SK-N-SH (cell line): ENCODE measurements at regions not wholly inside any gene's neighbourhood (a gene's known extent, or its start where the extent isn't known, plus 50 kb on each side); places are given as distances from the start of the nearest gene placed in this dataset.

Experiments used
- CTCF ChIA-PET: fragments of 300-600, 350-600 bp; formaldehyde crosslinking; extraction: SDS; loops from one replicate; lab custom pipeline; 2021; lab: Yijun Ruan, JAX
- POLR2A ChIA-PET: fragments of 350-600 bp; sonication (Branson Sonifier 250); formaldehyde crosslinking; extraction: SDS; loops from one replicate; lab custom pipeline; 2020; ENCODE audit warnings: antibody characterized with exemption, inconsistent platforms; lab: Yijun Ruan, JAX
- DNase-seq: peaks from one replicate; pipeline ENCODE4 v3.0.0; 2012
- H2AFZ ChIP-seq: fragments of 200-600 bp; sonication (generic); 2 replicates; pipeline ENCODE4 v1.8.1; 2016; ENCODE audit warnings: antibody characterized with exemption, mild to moderate bottlenecking, low read depth
- H3F3A ChIP-seq: fragments of 200-600 bp; sonication (generic); replicated peaks from 2 replicates; pipeline ENCODE3; 2016; ENCODE audit warnings: antibody characterized with exemption, mild to moderate bottlenecking; ENCODE audit not compliant: insufficient read depth
- H3K27ac ChIP-seq, 2 experiments: fragments of 200-500 bp in 1 of 2; fragments of 200-600 bp in 1 of 2; sonication (Bioruptor generic) in 1 of 2; sonication (generic), shearing (Covaris generic) in 1 of 2; 2 replicates each; pipeline versions ENCODE4 v1.5.1 to v1.6.1; 2014 to 2016; ENCODE audit warnings: low read depth in 2 of 2, inconsistent platforms in 1 of 2, low read length in 1 of 2, mild to moderate bottlenecking in 1 of 2, mixed read lengths in 1 of 2
- H3K27me3 ChIP-seq: fragments of 200-600 bp; sonication (generic), shearing (Covaris generic); 2 replicates; pipeline ENCODE4 v1.6.1; 2016; ENCODE audit warnings: mixed run types; ENCODE audit not compliant: insufficient read depth
- H3K36me3 ChIP-seq, 2 experiments: fragments of 200-500 bp in 1 of 2; fragments of 200-600 bp in 1 of 2; sonication (Bioruptor generic) in 1 of 2; sonication (generic) in 1 of 2; replicated peaks in 1 of 2; 2 replicates each; pipeline versions ENCODE3 to v1.5.1; 2014 to 2016; ENCODE audit warnings: low read length in 1 of 2, mild to moderate bottlenecking in 1 of 2; ENCODE audit not compliant: insufficient read depth in 2 of 2, control insufficient read depth in 1 of 2
- H3K4me1 ChIP-seq, 2 experiments: fragments of 200-500 bp in 1 of 2; fragments of 200-600 bp in 1 of 2; sonication (Bioruptor generic) in 1 of 2; sonication (generic), shearing (Covaris generic) in 1 of 2; 2 replicates each; pipeline versions ENCODE4 v1.5.1 to v1.6.1; 2014 to 2016; ENCODE audit warnings: low read depth in 1 of 2, low read length in 1 of 2, mixed run types in 1 of 2; ENCODE audit not compliant: insufficient read depth in 2 of 2, control insufficient read depth in 1 of 2
- H3K4me2 ChIP-seq: fragments of 200-600 bp; sonication (generic), shearing (Covaris generic); 2 replicates; pipeline ENCODE4 v1.6.1; 2017; ENCODE audit warnings: mixed run types
- H3K4me3 ChIP-seq, 2 experiments: fragments of 200-500 bp in 1 of 2; fragments of 200-600 bp in 1 of 2; sonication (Bioruptor generic) in 1 of 2; sonication (generic), shearing (Covaris generic) in 1 of 2; 2 replicates each; pipeline versions ENCODE4 v1.5.1 to v1.8.1; 2014 to 2016; ENCODE audit warnings: low read depth in 2 of 2, inconsistent platforms in 1 of 2, low read length in 1 of 2, mild to moderate bottlenecking in 1 of 2, mixed read lengths in 1 of 2, moderate library complexity in 1 of 2
- H3K79me2 ChIP-seq: fragments of 200-600 bp; sonication (generic); 2 replicates; pipeline ENCODE4 v1.8.1; 2017; ENCODE audit warnings: mild to moderate bottlenecking; ENCODE audit not compliant: insufficient read depth
- H3K9ac ChIP-seq: fragments of 200-600 bp; sonication (generic); 2 replicates; pipeline ENCODE4 v1.6.1; 2017; ENCODE audit warnings: mixed run types
- H3K9me2 ChIP-seq: fragments of 200-600 bp; sonication (generic); 2 replicates; pipeline ENCODE4 v1.6.1; 2017; ENCODE audit warnings: mixed run types
- H3K9me3 ChIP-seq: fragments of 200-600 bp; sonication (generic); 2 replicates; pipeline ENCODE4 v1.6.1; 2017; ENCODE audit warnings: mixed run types, mild to moderate bottlenecking, moderate library complexity
- H4K20me1 ChIP-seq: fragments of 200-600 bp; sonication (generic); 2 replicates; pipeline ENCODE4 v1.6.1; 2017; ENCODE audit warnings: mild to moderate bottlenecking, mixed run types; ENCODE audit not compliant: insufficient read depth
- CTCF ChIP-seq: fragments of 200-600 bp; sonication (generic); IDR thresholded peaks from 2 replicates; pipeline ENCODE4 v1.6.1; 2017; ENCODE audit warnings: antibody characterized with exemption, mild to moderate bottlenecking, moderate library complexity
- EP300 ChIP-seq, 2 experiments: IDR thresholded peaks; 2 replicates each; pipeline versions ENCODE4 v1.4.0 to v1.6.1; 2012; ENCODE audit warnings: borderline replicate concordance in 1 of 2, low read depth in 1 of 2, low read length in 1 of 2
- EZH2phosphoT487 ChIP-seq: fragments of 200-600 bp; sonication (generic); IDR thresholded peaks from 2 replicates; pipeline ENCODE4 v1.6.1; 2017; ENCODE audit warnings: low read depth, mixed run types, mild to moderate bottlenecking, antibody characterized with exemption, moderate library complexity, borderline replicate concordance
- FOXJ3 ChIP-seq: sonication (generic); formaldehyde crosslinking; IDR thresholded peaks from 2 replicates; pipeline ENCODE4 v1.5.1; 2020; ENCODE audit warnings: mild to moderate bottlenecking, missing genetic modification reagents
- FOXM1 ChIP-seq: IDR thresholded peaks from 2 replicates; pipeline ENCODE4 v1.4.0; 2012; ENCODE audit warnings: low read depth, mild to moderate bottlenecking
- GABPA ChIP-seq: IDR thresholded peaks from 2 replicates; pipeline ENCODE4 v1.4.0; 2012; ENCODE audit warnings: low read depth, mild to moderate bottlenecking
- GATA2 ChIP-seq: sonication (generic); formaldehyde crosslinking; IDR thresholded peaks from 2 replicates; pipeline ENCODE4 v1.5.0; 2020; ENCODE audit warnings: mild to moderate bottlenecking, missing genetic modification reagents
- NFIC ChIP-seq: IDR thresholded peaks from 2 replicates; pipeline ENCODE4 v1.4.0; 2012; ENCODE audit warnings: borderline replicate concordance
- NRF1 ChIP-seq: IDR thresholded peaks from 2 replicates; pipeline ENCODE4 v1.6.1; 2012; ENCODE audit warnings: low read depth, mild to moderate bottlenecking, low read length
- PBX3 ChIP-seq: IDR thresholded peaks from 2 replicates; pipeline ENCODE4; 2012
- RAD21 ChIP-seq: IDR thresholded peaks from 2 replicates; pipeline ENCODE4 v1.6.1; 2012; ENCODE audit warnings: mild to moderate bottlenecking, low read length
- RFX5 ChIP-seq: IDR thresholded peaks from 2 replicates; pipeline ENCODE4 v1.6.1; 2012; ENCODE audit warnings: mild to moderate bottlenecking, improper control_type of control experiment, low read length
- RXRA ChIP-seq: IDR thresholded peaks from 2 replicates; pipeline ENCODE4 v1.4.0; 2012; ENCODE audit warnings: low read depth, mild to moderate bottlenecking, borderline replicate concordance
- SIN3A ChIP-seq: IDR thresholded peaks from 2 replicates; pipeline ENCODE4 v1.6.1; 2012; ENCODE audit warnings: low read depth, mild to moderate bottlenecking, low read length, moderate library complexity, borderline replicate concordance
- TCF12 ChIP-seq: IDR thresholded peaks from 2 replicates; pipeline ENCODE4 v1.4.0; 2012
- USF2 ChIP-seq: fragments of 150-350 bp; IDR thresholded peaks from 2 replicates; pipeline ENCODE4 v1.6.1; 2017; ENCODE audit warnings: antibody characterized with exemption, low read length, low read depth, borderline replicate concordance
- YY1 ChIP-seq: IDR thresholded peaks from 2 replicates; pipeline ENCODE4 v1.4.0; 2012; ENCODE audit warnings: low read depth, mild to moderate bottlenecking
- WGBS: methylation state at CpG from one replicate; pipeline ENCODE4 v1.1.6; 2017; ENCODE audit warnings: low lambda C conversion rate; 5-methylcytosine and 5-hydroxymethylcytosine counted together

- TF ChIP-seq CTCF, result no peak
- no peak for TF ChIP-seq RAD21
- no peak for TF ChIP-seq GABPA
- no peak for TF ChIP-seq RFX5
- no peak for TF ChIP-seq EZH2phosphoT487
- peak in 1 of 2 experiments; percentile 59; a peak in 1 of 4 replicates for TF ChIP-seq EP300 (IDR thresholded peaks at IDR 0.05; ENCODE audit: borderline replicate concordance in 1 of 2, low read depth in 1 of 2, low read length in 1 of 2)
Observed at GRCh38 chr5:51829230-51829629, 446.0 kb downstream of the ISL1 start (continued).

- no peaks in the 10 kb centered on the region for H3K36me3 ChIP-seq
- peak overlapping the region; percentile 32; the same call in 1 of the 2 replicates for H3K4me2 ChIP-seq
- ChIA-PET CTCF (no interaction called here), POLR2A (no interaction called here)
- no peak for TF ChIP-seq CTCF
- TF ChIP-seq NFIC, result peak; percentile 58; the same call in 1 of the 2 replicates
- H3K27me3 ChIP-seq, result no peaks in the 10 kb centered on the region
- H3K9ac ChIP-seq, result no peak overlapping the region
- H4K20me1 ChIP-seq, result no peaks in the 10 kb centered on the region
- peaks cover 0 to 7% of the 10 kb centered on the region in 2 experiments; a peak in 1 of 4 replicates for H3K4me1 ChIP-seq
- H3K4me3 ChIP-seq, result no peak overlapping the region
- no peak overlapping the region for H2AFZ ChIP-seq
- H3K27ac ChIP-seq, result peak overlapping the region in 1 of 2 experiments; percentile 69; a peak in 2 of 4 replicates
- no peaks in the 10 kb centered on the region for H3K79me2 ChIP-seq
- H3K9me2 ChIP-seq, result no peaks in the 10 kb centered on the region
- no peaks in the 10 kb centered on the region for H3K9me3 ChIP-seq
- peaks cover 9% of the 10 kb centered on the region for H3F3A ChIP-seq
- DNase-seq, result no peak
Observed at GRCh38 chr5:51829691-51830090, 446.4 kb downstream of the ISL1 start.

- peaks cover 0 to 7% of the 10 kb centered on the region in 2 experiments; a peak in 1 of 4 replicates for H3K4me1 ChIP-seq
- peaks cover 9% of the 10 kb centered on the region for H3F3A ChIP-seq
- no peak overlapping the region for H3K4me2 ChIP-seq
- no peak overlapping the region for H3K27ac ChIP-seq
- ChIA-PET CTCF (no interaction called here), POLR2A (no interaction called here)
- no peaks in the 10 kb centered on the region for H3K9me3 ChIP-seq
- H3K36me3 ChIP-seq, result no peaks in the 10 kb centered on the region
- no peaks in the 10 kb centered on the region for H3K79me2 ChIP-seq
- H2AFZ ChIP-seq, result no peak overlapping the region
- no peaks in the 10 kb centered on the region for H3K27me3 ChIP-seq
- H4K20me1 ChIP-seq, result no peaks in the 10 kb centered on the region
- 81% methylated on average over 5 of the region's 5 CpGs for WGBS
- no peak overlapping the region for H3K4me3 ChIP-seq
- no peak for DNase-seq
- H3K9me2 ChIP-seq, result no peaks in the 10 kb centered on the region
- no peak overlapping the region for H3K9ac ChIP-seq
- TF ChIP-seq GABPA, result no peak
- no peak for TF ChIP-seq RFX5
- no peak for TF ChIP-seq FOXJ3 (CRISPR knock-in tag)
- no peak for TF ChIP-seq SIN3A
- no peak for TF ChIP-seq NRF1
- TF ChIP-seq EZH2phosphoT487, result no peak
- no peak for TF ChIP-seq YY1
- no peak for TF ChIP-seq TCF12
- no peak for TF ChIP-seq FOXM1
- TF ChIP-seq RAD21, result no peak
- no peak for TF ChIP-seq PBX3
- TF ChIP-seq CTCF, result no peak
- no peak for TF ChIP-seq GATA2 (CRISPR knock-in tag)
- TF ChIP-seq USF2, result no peak
- TF ChIP-seq RXRA, result no peak
Observed at GRCh38 chr5:51832934-51833470, 449.8 kb downstream of the ISL1 start.
